H1 (cell line): ENCODE measurements at regions not wholly inside any gene's neighbourhood (a gene's known extent, or its start where the extent isn't known, plus 50 kb on each side); places are given as distances from the start of the nearest gene placed in this dataset.

Experiments used
- POLR2A ChIP-seq, 2 experiments: IDR thresholded peaks; 1 replicate in 1 of 2; 2 replicates in 1 of 2; pipeline ENCODE4 v1.6.1; 2011; ENCODE audit warnings: low read depth in 2 of 2, low read length in 2 of 2, mild to moderate bottlenecking in 2 of 2; ENCODE audit errors: control extremely low read depth in 1 of 2
- POLR2AphosphoS5 ChIP-seq: IDR thresholded peaks from 2 replicates; pipeline ENCODE4 v1.6.1; 2011; ENCODE audit warnings: low read depth, low read length
- RFX5 ChIP-seq: IDR thresholded peaks from 2 replicates; pipeline ENCODE4 v1.6.1; 2011; ENCODE audit warnings: low read depth, low read length, improper control_type of control experiment, borderline replicate concordance
- SUZ12 ChIP-seq: fragments of 200-600 bp; sonication (generic); IDR thresholded peaks from 2 replicates; pipeline ENCODE4 v1.6.1; 2012; ENCODE audit warnings: mild to moderate bottlenecking, inconsistent platforms, low read length, moderate library complexity, mixed read lengths
- TAF1 ChIP-seq: IDR thresholded peaks from 2 replicates; pipeline ENCODE4 v1.6.1; 2011; ENCODE audit warnings: mild to moderate bottlenecking, low read depth, low read length
- TCF12 ChIP-seq: IDR thresholded peaks from 2 replicates; pipeline ENCODE4 v1.6.1; 2011; ENCODE audit warnings: low read depth, mild to moderate bottlenecking, low read length
- YY1 ChIP-seq: IDR thresholded peaks from 2 replicates; pipeline ENCODE4 v1.6.1; 2011; ENCODE audit warnings: low read depth, mild to moderate bottlenecking, low read length
- ZNF274 ChIP-seq: IDR thresholded peaks from 2 replicates; pipeline ENCODE4 v1.7.0; 2012; ENCODE audit warnings: low read length, borderline replicate concordance; ENCODE audit errors: extremely low read depth
- TF ChIP-seq, protein P1 (sequence below), 3 experiments: IDR thresholded peaks; 1 replicate in 2 of 3; 2 replicates in 1 of 3; pipeline versions ENCODE4 v1.5.1 to v1.6.1; 2011; ENCODE audit warnings: low read length in 3 of 3, mild to moderate bottlenecking in 3 of 3, inconsistent platforms in 2 of 3, low read depth in 1 of 3, moderate library complexity in 1 of 3; ENCODE audit not compliant: insufficient read depth in 1 of 3; ENCODE audit errors: control extremely low read depth in 1 of 3

- TF ChIP-seq, protein P1, sequence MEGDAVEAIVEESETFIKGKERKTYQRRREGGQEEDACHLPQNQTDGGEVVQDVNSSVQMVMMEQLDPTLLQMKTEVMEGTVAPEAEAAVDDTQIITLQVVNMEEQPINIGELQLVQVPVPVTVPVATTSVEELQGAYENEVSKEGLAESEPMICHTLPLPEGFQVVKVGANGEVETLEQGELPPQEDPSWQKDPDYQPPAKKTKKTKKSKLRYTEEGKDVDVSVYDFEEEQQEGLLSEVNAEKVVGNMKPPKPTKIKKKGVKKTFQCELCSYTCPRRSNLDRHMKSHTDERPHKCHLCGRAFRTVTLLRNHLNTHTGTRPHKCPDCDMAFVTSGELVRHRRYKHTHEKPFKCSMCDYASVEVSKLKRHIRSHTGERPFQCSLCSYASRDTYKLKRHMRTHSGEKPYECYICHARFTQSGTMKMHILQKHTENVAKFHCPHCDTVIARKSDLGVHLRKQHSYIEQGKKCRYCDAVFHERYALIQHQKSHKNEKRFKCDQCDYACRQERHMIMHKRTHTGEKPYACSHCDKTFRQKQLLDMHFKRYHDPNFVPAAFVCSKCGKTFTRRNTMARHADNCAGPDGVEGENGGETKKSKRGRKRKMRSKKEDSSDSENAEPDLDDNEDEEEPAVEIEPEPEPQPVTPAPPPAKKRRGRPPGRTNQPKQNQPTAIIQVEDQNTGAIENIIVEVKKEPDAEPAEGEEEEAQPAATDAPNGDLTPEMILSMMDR (IDR thresholded peaks at IDR 0.05; ENCODE audit: control extremely low read depth in 1 of 3, insufficient read depth in 1 of 3, low read depth in 1 of 3, low read length in 3 of 3): no peak
- no peak for TF ChIP-seq TAF1
- no peak for TF ChIP-seq POLR2AphosphoS5
- no peak for TF ChIP-seq ZNF274
- no peak for TF ChIP-seq RFX5
- TF ChIP-seq POLR2A (IDR thresholded peaks at IDR 0.05; ENCODE audit: control extremely low read depth in 1 of 2, low read depth in 2 of 2, low read length in 2 of 2): no peak
- TF ChIP-seq YY1: no peak
- no peak for TF ChIP-seq SUZ12
- TF ChIP-seq TCF12: no peak
These were observed 104.7 kb upstream of the ANKRD55 start for GRCh38 chr5:56337715-56338319.
